ENCODE measurements at regions not wholly inside any gene's neighbourhood (a gene's known extent, or its start where the extent isn't known, plus 50 kb on each side); places are given as distances from the start of the nearest gene placed in this dataset.

DNA sequence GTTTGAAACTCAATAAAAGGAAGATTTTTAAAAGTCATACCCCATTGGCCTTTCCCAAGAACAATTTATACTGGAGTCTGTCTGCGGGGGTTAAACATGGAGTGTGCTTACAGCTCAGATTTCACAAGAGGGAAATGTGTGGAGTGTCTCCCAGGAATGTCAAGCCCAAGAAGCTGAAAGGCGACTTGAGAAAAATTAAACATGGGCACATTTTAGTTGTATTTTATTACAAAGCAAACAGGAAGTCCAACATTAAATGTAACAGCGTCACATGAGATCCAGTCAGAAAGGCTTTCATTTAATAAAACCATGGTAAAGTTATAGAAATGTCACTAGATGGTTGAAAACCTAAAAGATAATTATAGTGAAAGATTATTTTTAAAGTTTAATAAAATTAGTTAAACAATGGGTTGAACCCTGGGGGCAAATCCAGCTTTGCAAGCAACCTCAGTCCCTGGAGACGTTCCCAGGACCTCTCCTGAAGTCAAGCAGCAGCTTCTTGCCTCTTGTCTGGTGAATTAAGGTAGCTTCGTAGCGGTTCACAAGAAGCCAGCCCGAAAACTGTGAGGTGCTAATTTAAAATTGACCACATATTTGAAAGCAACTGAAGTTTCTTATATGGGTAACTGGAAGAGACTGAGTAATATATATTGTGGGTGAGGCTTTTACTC is 168.4 kb upstream of the EDNRA start:
- TF ChIP-seq, protein P1, sequence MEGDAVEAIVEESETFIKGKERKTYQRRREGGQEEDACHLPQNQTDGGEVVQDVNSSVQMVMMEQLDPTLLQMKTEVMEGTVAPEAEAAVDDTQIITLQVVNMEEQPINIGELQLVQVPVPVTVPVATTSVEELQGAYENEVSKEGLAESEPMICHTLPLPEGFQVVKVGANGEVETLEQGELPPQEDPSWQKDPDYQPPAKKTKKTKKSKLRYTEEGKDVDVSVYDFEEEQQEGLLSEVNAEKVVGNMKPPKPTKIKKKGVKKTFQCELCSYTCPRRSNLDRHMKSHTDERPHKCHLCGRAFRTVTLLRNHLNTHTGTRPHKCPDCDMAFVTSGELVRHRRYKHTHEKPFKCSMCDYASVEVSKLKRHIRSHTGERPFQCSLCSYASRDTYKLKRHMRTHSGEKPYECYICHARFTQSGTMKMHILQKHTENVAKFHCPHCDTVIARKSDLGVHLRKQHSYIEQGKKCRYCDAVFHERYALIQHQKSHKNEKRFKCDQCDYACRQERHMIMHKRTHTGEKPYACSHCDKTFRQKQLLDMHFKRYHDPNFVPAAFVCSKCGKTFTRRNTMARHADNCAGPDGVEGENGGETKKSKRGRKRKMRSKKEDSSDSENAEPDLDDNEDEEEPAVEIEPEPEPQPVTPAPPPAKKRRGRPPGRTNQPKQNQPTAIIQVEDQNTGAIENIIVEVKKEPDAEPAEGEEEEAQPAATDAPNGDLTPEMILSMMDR (IDR thresholded peaks at IDR 0.05) = no peak
- no peak for TF ChIP-seq EP300 (IDR thresholded peaks at IDR 0.05)

Data from tibial nerve (tissue), 4 donors.